Choroid plexus epithelial cell (primary cell): ENCODE measurements at regions not wholly inside any gene's neighbourhood (a gene's known extent, or its start where the extent isn't known, plus 50 kb on each side); places are given as distances from the start of the nearest gene placed in this dataset.
A peak's percentile ranks its signal among the peaks of the same experiment; 100 is the strongest.

ENCODE experiments used
- DNase-seq: peaks from one replicate; pipeline ENCODE4 v3.0.0-alpha.2; 2010; ENCODE audit warnings: low read depth
- H3K4me3 ChIP-seq: 2 replicates; pipeline ENCODE4 v1.5.1; 2011; ENCODE audit warnings: low read depth, mild to moderate bottlenecking, control low read depth, low read length, moderate library complexity
- TF ChIP-seq, protein P1 (sequence below): conservative IDR thresholded peaks from 2 replicates; pipeline ENCODE4 v1.5.1; 2011; ENCODE audit warnings: low read depth, mild to moderate bottlenecking, control low read depth, inconsistent platforms, low read length, moderate library complexity

DNA sequence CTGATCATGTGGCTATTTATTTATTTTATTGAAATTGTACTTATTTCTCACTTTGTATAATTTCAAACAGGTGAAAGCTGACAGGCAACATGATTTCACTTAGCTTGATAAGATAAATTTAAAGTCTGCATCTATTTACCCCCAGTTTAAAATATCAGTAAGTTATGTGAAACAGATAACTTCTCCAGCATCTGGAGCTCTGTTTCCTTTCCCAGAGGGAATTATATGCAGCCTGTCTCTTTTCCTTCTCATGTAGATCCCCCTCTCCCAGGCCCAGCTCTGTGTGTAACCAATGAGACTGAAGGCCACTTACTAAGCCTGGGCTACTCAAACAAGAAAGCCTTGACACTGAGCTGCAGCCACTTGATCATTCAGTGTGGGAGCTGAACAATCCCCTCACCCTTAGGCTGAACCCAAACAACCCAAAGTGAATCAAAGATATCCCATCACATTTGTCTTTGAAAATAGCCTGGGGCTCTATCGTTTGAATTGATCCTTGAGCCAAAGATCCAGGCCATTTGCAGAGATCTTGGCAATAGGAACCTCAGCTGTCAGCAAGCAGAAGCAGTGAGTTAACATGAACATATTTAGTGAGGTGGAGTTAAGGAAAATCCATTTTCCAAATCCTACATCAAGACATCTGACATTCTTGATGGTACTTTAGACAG, 383.9 kb downstream of the TGFB2 start:
- TF ChIP-seq, protein P1, sequence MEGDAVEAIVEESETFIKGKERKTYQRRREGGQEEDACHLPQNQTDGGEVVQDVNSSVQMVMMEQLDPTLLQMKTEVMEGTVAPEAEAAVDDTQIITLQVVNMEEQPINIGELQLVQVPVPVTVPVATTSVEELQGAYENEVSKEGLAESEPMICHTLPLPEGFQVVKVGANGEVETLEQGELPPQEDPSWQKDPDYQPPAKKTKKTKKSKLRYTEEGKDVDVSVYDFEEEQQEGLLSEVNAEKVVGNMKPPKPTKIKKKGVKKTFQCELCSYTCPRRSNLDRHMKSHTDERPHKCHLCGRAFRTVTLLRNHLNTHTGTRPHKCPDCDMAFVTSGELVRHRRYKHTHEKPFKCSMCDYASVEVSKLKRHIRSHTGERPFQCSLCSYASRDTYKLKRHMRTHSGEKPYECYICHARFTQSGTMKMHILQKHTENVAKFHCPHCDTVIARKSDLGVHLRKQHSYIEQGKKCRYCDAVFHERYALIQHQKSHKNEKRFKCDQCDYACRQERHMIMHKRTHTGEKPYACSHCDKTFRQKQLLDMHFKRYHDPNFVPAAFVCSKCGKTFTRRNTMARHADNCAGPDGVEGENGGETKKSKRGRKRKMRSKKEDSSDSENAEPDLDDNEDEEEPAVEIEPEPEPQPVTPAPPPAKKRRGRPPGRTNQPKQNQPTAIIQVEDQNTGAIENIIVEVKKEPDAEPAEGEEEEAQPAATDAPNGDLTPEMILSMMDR, result no peak

DNA sequence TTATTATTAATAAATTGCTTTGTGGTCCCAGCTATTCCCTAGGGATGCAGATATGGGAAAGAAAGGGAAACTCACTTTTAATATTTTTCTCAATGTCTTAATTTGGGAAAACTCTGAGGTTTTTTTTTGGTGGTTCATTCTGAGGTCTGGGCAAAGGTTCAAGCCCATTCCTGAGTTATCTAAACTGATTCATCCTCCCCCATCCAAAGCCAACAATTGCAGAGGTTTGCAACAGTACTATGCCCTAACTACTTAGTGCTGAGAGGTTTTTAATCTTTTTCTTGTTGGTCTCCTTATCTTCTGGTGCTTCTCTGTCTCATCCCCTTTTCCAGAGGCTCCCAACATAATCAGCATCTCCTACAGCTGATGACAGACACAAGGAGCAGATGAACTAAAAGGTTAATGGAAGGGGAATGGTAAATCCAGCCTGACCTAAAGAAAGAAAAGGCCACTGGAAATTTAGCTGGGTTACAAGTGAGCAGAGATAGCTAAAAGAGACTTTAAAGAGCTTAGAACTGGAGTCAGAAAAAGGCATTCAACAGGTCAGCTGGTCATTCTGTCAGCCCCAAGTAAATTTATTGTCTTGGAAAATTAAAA, 390.4 kb downstream of the TGFB2 start:
- H3K4me3 ChIP-seq, result no peak overlapping the region
- DNase-seq, result peak; percentile 89
- TF ChIP-seq, protein P1, result no peak

More for the DNA sequence above, 383.9 kb downstream of the TGFB2 start:
- no peak overlapping the region for H3K4me3 ChIP-seq
- no peak for DNase-seq

DNA sequence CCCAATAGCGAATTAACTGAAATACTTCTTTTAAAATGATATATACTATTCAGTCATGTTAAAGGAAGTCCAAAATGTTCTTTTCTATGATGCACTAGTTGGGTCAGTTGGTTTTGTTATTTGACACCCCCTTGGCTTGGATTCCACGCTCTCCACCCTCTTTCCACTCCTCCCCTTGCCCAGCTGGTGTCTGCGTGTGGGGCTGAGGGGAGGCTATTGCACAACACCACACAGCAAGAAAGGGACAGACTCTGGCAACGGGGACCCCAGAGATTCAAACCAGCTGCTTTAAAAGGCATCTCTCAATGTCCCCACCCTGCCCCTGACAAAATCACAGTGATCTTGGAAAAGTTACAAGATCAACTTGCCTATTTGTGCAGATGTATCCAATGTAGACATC, 394.3 kb downstream of the TGFB2 start:
- DNase-seq, result peak; percentile 92
- H3K4me3 ChIP-seq, result no peak overlapping the region
- TF ChIP-seq, protein P1, result no peak

DNA sequence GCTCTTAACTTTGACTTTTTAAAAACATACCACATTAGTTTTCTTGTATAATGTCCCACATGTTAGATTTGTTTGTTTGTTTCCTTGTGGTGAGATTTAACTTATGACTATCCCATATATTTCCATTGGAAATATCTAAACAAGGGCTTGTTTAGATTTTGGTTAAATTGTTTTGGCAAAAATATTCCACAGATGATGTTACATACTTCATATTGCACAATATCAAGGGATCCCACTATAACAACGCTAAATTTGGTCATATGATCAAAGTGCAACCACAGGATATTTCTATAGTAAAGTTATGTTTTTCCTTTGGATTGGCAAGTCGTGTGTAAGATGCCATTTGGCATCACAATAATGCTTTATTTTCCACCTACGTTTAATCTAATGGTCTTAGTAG, 396.7 kb downstream of the TGFB2 start:
- TF ChIP-seq, protein P1, result no peak
- H3K4me3 ChIP-seq, result no peak overlapping the region
- DNase-seq, result peak; percentile 47

DNA sequence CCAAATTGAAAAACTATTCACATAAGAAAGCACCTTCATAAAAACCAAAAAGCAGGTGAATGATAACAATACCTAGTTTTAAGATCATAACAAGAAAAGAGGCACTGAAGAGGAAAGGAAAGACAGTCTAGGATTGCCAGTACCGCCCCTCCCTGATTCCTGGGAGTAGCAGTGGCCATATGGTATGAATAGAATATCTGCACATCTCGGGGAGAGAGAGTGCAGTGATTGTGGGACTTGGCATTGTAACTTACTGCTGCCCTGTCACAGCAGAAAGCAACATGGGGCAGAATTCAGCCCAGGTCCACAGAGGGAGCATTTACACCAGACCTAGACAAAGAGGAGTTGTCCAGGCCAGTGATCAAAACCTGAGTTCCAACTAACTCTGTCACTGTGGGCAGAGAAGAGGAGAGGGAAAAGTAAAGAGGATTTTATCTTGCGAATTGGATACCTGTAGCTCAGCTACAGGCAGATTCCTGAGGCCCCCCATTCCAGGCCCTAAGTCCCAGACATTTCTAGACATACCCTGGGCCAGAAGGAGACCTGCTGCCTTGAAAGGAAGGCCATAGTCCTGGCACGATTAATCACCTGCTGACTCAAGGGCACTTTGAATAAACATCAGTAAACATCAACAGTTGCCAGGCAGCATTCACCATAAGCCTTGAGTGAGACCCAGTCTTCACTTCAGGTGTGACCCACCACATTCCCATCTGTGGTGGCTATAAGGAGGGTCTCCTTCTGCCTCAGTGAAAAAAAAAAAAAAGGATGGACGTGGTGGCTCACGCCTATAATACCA, 397.5 kb downstream of the TGFB2 start:
- TF ChIP-seq, protein P1, result no peak
- H3K4me3 ChIP-seq, result no peak overlapping the region
- DNase-seq, result no peak

DNA sequence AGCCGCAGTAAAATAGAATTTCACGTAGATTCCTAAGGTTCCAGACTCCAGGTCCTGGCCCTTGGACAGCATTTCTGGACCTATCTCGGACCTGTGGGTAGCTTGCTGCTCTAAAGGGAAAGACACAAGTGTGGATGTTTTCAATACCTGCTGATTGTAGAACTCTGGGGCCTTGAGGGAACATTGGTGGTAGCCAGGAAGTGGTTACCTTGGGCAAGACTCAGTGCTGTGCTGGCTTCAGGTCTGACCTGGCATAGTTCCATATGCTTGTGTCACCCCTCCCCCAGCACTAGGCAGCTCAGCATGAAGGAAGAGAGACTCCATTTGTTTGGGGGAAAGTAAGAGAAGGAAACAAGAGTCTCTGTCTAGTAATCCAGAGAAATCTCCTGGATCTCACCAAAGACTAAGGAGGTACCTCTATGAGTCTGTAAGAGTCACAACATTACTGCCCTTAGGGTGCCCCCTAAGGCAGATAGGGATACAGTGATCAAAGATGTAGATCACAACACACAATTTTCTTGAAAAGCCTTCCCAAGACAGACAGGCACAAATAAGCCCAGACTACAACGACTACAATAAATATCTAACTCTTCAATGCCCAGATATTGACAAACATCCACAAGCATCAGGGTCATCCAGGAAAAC, 398.8 kb downstream of the TGFB2 start:
- no peak for DNase-seq
- TF ChIP-seq, protein P1, result no peak
- H3K4me3 ChIP-seq, result no peak overlapping the region
